Esophagus muscularis mucosa (tissue), 4 donors: ENCODE measurements at regions not wholly inside any gene's neighbourhood (a gene's known extent, or its start where the extent isn't known, plus 50 kb on each side); places are given as distances from the start of the nearest gene placed in this dataset.
A peak's percentile ranks its signal among the peaks of the same experiment; 100 is the strongest.

Experiments used
- DNase-seq: peaks from one replicate; pipeline ENCODE4 v3.0.0-alpha.2; 2017; ENCODE audit errors: extremely low spot score
- H3K27ac ChIP-seq, 4 donors: fragments of 200-600 bp; sonication (generic); replicated peaks in 1 of 4; 1 replicate in 3 of 4; 2 replicates in 1 of 4; pipeline ENCODE4 v1.5.1; 2016 to 2019; ENCODE audit warnings: mild to moderate bottlenecking in 1 of 4
- H3K27me3 ChIP-seq, 4 donors: fragments of 200-600 bp; sonication (generic); one replicate each; pipeline versions ENCODE4 v1.5.1 to v1.6.0; 2016 to 2019
- H3K36me3 ChIP-seq, 4 donors: fragments of 200-600 bp; sonication (generic); one replicate each; pipeline ENCODE4 v1.5.1; 2016 to 2019
- H3K4me1 ChIP-seq, 4 donors: fragments of 200-600 bp; sonication (generic); one replicate each; pipeline ENCODE4 v1.5.1; 2016 to 2019
- H3K4me3 ChIP-seq, 4 donors: fragments of 200-600 bp; sonication (generic); 1 replicate in 2 of 4; 2 replicates in 2 of 4; pipeline ENCODE4 v1.5.1; 2016 to 2019; ENCODE audit warnings: mild to moderate bottlenecking in 4 of 4, moderate library complexity in 1 of 4
- H3K9me3 ChIP-seq, 4 donors: fragments of 200-600 bp; sonication (generic); 1 replicate in 3 of 4; 2 replicates in 1 of 4; pipeline ENCODE4 v1.5.1; 2016 to 2019
- CTCF ChIP-seq, 3 experiments: fragments of 200-600 bp in 2 of 3; fragments of 450-650 bp in 1 of 3; sonication (generic) in 2 of 3; IDR thresholded peaks; one replicate each; pipeline ENCODE4 v1.5.1; 2017 to 2019; ENCODE audit warnings: antibody characterized with exemption in 3 of 3, mild to moderate bottlenecking in 2 of 3, moderate library complexity in 1 of 3
- EP300 ChIP-seq: sonication (generic); formaldehyde crosslinking; IDR thresholded peaks from one replicate; pipeline ENCODE4 v1.6.1; 2017; ENCODE audit warnings: antibody characterized with exemption
- POLR2A ChIP-seq: fragments of 450-650 bp; IDR thresholded peaks from one replicate; pipeline ENCODE4 v1.6.1; 2017; ENCODE audit warnings: antibody characterized with exemption, moderate library complexity, mild to moderate bottlenecking, low read depth
- POLR2AphosphoS5 ChIP-seq, 2 donors: sonication (generic); formaldehyde crosslinking; IDR thresholded peaks; one replicate each; pipeline ENCODE4 v1.6.1; 2017; ENCODE audit warnings: antibody characterized with exemption in 2 of 2
- WGBS: methylation state at CpG from one replicate; pipeline ENCODE4 v1.1.5; 2018; 5-methylcytosine and 5-hydroxymethylcytosine counted together
- intact Hi-C: fragments of 100-400 bp; cut with DNase I; formaldehyde crosslinking; loops from one replicate; pipeline ENCODE4 v1.15.1; 2023

GRCh38 chr22:49236541-49237075, 591.1 kb downstream of the BRD1 start:
- 87% methylated on average over 6 of the region's 11 CpGs for WGBS
- Histone ChIP-seq H3K27me3 (peaks cover 0 to 64% (median 0%) of the 10 kb centered on the region in 4 donors), H3K4me3 (no peak overlapping the region), H3K9me3 (no peaks in the 10 kb centered on the region), H3K4me1 (no peaks in the 10 kb centered on the region), H3K36me3 (no peaks in the 10 kb centered on the region), H3K27ac (no peak overlapping the region)
- intact Hi-C loops = no loop called here
- DNase-seq = peak; percentile 78
- no peak for TF ChIP-seq POLR2AphosphoS5 (IDR thresholded peaks at IDR 0.05)
- TF ChIP-seq POLR2A = no peak
- no peak for TF ChIP-seq EP300
- no peak for TF ChIP-seq CTCF (IDR thresholded peaks at IDR 0.05)

GRCh38 chr22:49235463-49236300, 592.0 kb downstream of the BRD1 start:
- Histone ChIP-seq H3K27me3 (peaks cover 0 to 59% (median 0%) of the 10 kb centered on the region in 4 donors), H3K4me1 (no peaks in the 10 kb centered on the region), H3K9me3 (no peaks in the 10 kb centered on the region), H3K27ac (no peak overlapping the region), H3K36me3 (no peaks in the 10 kb centered on the region), H3K4me3 (no peak overlapping the region)
- intact Hi-C loops = no loop called here
- DNase-seq = peak; percentile 81
- 63% methylated on average over 9 of the region's 13 CpGs for WGBS
- no peak for TF ChIP-seq CTCF (IDR thresholded peaks at IDR 0.05)
- no peak for TF ChIP-seq POLR2A
- TF ChIP-seq POLR2AphosphoS5 (IDR thresholded peaks at IDR 0.05) = no peak
- TF ChIP-seq EP300 = no peak

GRCh38 chr22:49234459-49234858, 593.2 kb downstream of the BRD1 start:
- TF ChIP-seq POLR2A = no peak
- no peak for TF ChIP-seq CTCF (IDR thresholded peaks at IDR 0.05)
- TF ChIP-seq POLR2AphosphoS5 (IDR thresholded peaks at IDR 0.05) = no peak
- TF ChIP-seq EP300 = no peak
- Histone ChIP-seq H3K4me1 (no peaks in the 10 kb centered on the region), H3K4me3 (no peak overlapping the region), H3K27me3 (peaks cover 0 to 68% (median 0%) of the 10 kb centered on the region in 4 donors), H3K36me3 (no peaks in the 10 kb centered on the region), H3K9me3 (no peaks in the 10 kb centered on the region), H3K27ac (no peak overlapping the region)
- no CpG with 5 or more reads among the region's 3 CpGs for WGBS
- intact Hi-C loops = no loop called here
- DNase-seq = peak; percentile 88

GRCh38 chr22:49233507-49234100, 594.1 kb downstream of the BRD1 start:
- no peaks in the 10 kb centered on the region for H3K9me3 ChIP-seq
- H3K36me3 ChIP-seq = no peaks in the 10 kb centered on the region
- TF ChIP-seq POLR2A (no peak), EP300 (no peak), POLR2AphosphoS5 (IDR thresholded peaks at IDR 0.05) (no peak), CTCF (IDR thresholded peaks at IDR 0.05) (no peak)
- intact Hi-C loops = no loop called here
- no peaks in the 10 kb centered on the region for H3K4me1 ChIP-seq
- no peak overlapping the region for H3K27ac ChIP-seq
- H3K27me3 ChIP-seq = peaks cover 0 to 66% (median 0%) of the 10 kb centered on the region in 4 donors
- WGBS = 70% methylated on average over 15 of the region's 16 CpGs
- DNase-seq = peak; percentile 72
- no peak overlapping the region for H3K4me3 ChIP-seq
